HCT116 (cell line): ENCODE measurements at regions not wholly inside any gene's neighbourhood (a gene's known extent, or its start where the extent isn't known, plus 50 kb on each side); places are given as distances from the start of the nearest gene placed in this dataset.

Experiments
- CTCF ChIP-seq, 3 experiments: fragments of 200-600 bp in 1 of 3; sonication (generic) in 1 of 3; IDR thresholded peaks in 2 of 3; conservative IDR thresholded peaks in 1 of 3; 2 replicates each; pipeline ENCODE4 v1.5.1; 2012 to 2017; ENCODE audit warnings: low read depth in 2 of 3, low read length in 2 of 3, antibody characterized with exemption in 1 of 3, borderline replicate concordance in 1 of 3, control low read depth in 1 of 3, mild to moderate bottlenecking in 1 of 3, mixed read lengths in 1 of 3, mixed run types in 1 of 3, moderate library complexity in 1 of 3; ENCODE audit not compliant: insufficient read depth in 1 of 3
- EZH2 ChIP-seq: fragments of 200-600 bp; sonication (generic); IDR thresholded peaks from 2 replicates; pipeline ENCODE4 v1.6.1; 2017; ENCODE audit warnings: antibody characterized with exemption, mixed run types
- EZH2phosphoT487 ChIP-seq: fragments of 200-600 bp; IDR thresholded peaks from 2 replicates; pipeline ENCODE4 v1.6.1; 2018; ENCODE audit warnings: antibody characterized with exemption, borderline replicate concordance
- FOSL1 ChIP-seq: IDR thresholded peaks from 2 replicates; pipeline ENCODE4 v1.6.1; 2012; ENCODE audit warnings: low read depth
- POLR2A ChIP-seq: IDR thresholded peaks from 2 replicates; pipeline ENCODE4 v1.7.0; 2011; ENCODE audit warnings: borderline replicate concordance; ENCODE audit not compliant: insufficient read depth, insufficient read length; ENCODE audit errors: extremely low read depth
- POLR2AphosphoS5 ChIP-seq: IDR thresholded peaks from 2 replicates; pipeline ENCODE4 v1.6.1; 2011; ENCODE audit warnings: mild to moderate bottlenecking, low read depth, low read length, moderate library complexity
- RAD21 ChIP-seq: IDR thresholded peaks from 2 replicates; pipeline ENCODE4 v1.6.1; 2012; ENCODE audit warnings: low read depth, mild to moderate bottlenecking
- SIN3A ChIP-seq: IDR thresholded peaks from 2 replicates; pipeline ENCODE4 v1.6.1; 2012; ENCODE audit warnings: low read depth
- YY1 ChIP-seq: IDR thresholded peaks from 2 replicates; pipeline ENCODE4 v1.6.1; 2011; ENCODE audit warnings: low read length, low read depth, moderate library complexity, mild to moderate bottlenecking; ENCODE audit not compliant: insufficient replicate concordance; ENCODE audit errors: extremely low read depth
- ZNF274 ChIP-seq: fragments of 200-500 bp; sonication (Bioruptor generic); IDR thresholded peaks from 2 replicates; pipeline ENCODE4 v1.6.1; 2014; ENCODE audit warnings: mild to moderate bottlenecking, low read depth, low read length, inconsistent platforms
- TF ChIP-seq, protein P1 (sequence below): IDR thresholded peaks from 2 replicates; pipeline ENCODE4 v1.6.1; 2012; ENCODE audit warnings: low read depth
- TF ChIP-seq, protein P2 (sequence below): IDR thresholded peaks from 2 replicates; pipeline ENCODE4 v1.6.1; 2012
- TF ChIP-seq, protein P3 (sequence below): IDR thresholded peaks from 2 replicates; pipeline ENCODE4 v1.6.1; 2012

- TF ChIP-seq POLR2AphosphoS5: no peak
- TF ChIP-seq SIN3A: no peak
- TF ChIP-seq EZH2: no peak
- TF ChIP-seq CTCF (IDR thresholded peaks at IDR 0.05 in 2 of 3, conservative IDR thresholded peaks at IDR 0.05 in 1 of 3; ENCODE audit: borderline replicate concordance in 1 of 3, insufficient read depth in 1 of 3, low read depth in 2 of 3, low read length in 2 of 3): no peak
- TF ChIP-seq, protein P1, sequence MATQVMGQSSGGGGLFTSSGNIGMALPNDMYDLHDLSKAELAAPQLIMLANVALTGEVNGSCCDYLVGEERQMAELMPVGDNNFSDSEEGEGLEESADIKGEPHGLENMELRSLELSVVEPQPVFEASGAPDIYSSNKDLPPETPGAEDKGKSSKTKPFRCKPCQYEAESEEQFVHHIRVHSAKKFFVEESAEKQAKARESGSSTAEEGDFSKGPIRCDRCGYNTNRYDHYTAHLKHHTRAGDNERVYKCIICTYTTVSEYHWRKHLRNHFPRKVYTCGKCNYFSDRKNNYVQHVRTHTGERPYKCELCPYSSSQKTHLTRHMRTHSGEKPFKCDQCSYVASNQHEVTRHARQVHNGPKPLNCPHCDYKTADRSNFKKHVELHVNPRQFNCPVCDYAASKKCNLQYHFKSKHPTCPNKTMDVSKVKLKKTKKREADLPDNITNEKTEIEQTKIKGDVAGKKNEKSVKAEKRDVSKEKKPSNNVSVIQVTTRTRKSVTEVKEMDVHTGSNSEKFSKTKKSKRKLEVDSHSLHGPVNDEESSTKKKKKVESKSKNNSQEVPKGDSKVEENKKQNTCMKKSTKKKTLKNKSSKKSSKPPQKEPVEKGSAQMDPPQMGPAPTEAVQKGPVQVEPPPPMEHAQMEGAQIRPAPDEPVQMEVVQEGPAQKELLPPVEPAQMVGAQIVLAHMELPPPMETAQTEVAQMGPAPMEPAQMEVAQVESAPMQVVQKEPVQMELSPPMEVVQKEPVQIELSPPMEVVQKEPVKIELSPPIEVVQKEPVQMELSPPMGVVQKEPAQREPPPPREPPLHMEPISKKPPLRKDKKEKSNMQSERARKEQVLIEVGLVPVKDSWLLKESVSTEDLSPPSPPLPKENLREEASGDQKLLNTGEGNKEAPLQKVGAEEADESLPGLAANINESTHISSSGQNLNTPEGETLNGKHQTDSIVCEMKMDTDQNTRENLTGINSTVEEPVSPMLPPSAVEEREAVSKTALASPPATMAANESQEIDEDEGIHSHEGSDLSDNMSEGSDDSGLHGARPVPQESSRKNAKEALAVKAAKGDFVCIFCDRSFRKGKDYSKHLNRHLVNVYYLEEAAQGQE: no peak
- TF ChIP-seq, protein P2, sequence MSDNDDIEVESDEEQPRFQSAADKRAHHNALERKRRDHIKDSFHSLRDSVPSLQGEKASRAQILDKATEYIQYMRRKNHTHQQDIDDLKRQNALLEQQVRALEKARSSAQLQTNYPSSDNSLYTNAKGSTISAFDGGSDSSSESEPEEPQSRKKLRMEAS: no peak
- TF ChIP-seq POLR2A: no peak
- no peak for TF ChIP-seq RAD21
- TF ChIP-seq ZNF274: no peak
- no peak for TF ChIP-seq EZH2phosphoT487
- TF ChIP-seq, protein P3, sequence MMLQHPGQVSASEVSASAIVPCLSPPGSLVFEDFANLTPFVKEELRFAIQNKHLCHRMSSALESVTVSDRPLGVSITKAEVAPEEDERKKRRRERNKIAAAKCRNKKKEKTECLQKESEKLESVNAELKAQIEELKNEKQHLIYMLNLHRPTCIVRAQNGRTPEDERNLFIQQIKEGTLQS: no peak
- TF ChIP-seq YY1: no peak
- no peak for TF ChIP-seq FOSL1
These were observed 179.4 kb upstream of the PDE10A start for GRCh38 chr6:165842281-165842936.
